Endothelial cell of umbilical vein (primary cell): ENCODE measurements at regions not wholly inside any gene's neighbourhood (a gene's known extent, or its start where the extent isn't known, plus 50 kb on each side); places are given as distances from the start of the nearest gene placed in this dataset.

Experiments used
- BruUV-seq: library from RNA; stranded (reverse); fragments of 400-500 nt; replicated peaks from 2 replicates; lab custom pipeline; 2021; lab: Mats Ljungman, UMichigan
- CTCF ChIA-PET: fragments of 300-600, 350-600 bp; sonication (Branson Sonifier 250); formaldehyde crosslinking; loops from one replicate; lab custom pipeline; 2021; ENCODE audit warnings: antibody characterized with exemption, inconsistent platforms; lab: Charles Lee
- POLR2A ChIA-PET: fragments of 300-600, 350-600 bp; sonication (Branson Sonifier 250); formaldehyde crosslinking; loops from one replicate; lab custom pipeline; 2021; ENCODE audit warnings: antibody characterized with exemption, inconsistent platforms; lab: Charles Lee
- DNase-seq: peaks from one replicate; pipeline ENCODE4 v3.0.0-alpha.2; 2011; ENCODE audit warnings: low read depth, low spot score
- FAIRE-seq: peaks from 2 replicates; lab custom pipeline; 2011; peaks lifted over from hg19 to GRCh38; lab: Jason Lieb, UNC
- H2AFZ ChIP-seq: 2 replicates; pipeline ENCODE4 v1.6.0; 2012; ENCODE audit warnings: low read depth, low read length, control low read depth, inconsistent platforms
- H3K27ac ChIP-seq: 2 replicates; pipeline ENCODE4 v1.5.1; 2011; ENCODE audit warnings: low read depth, mild to moderate bottlenecking, control low read depth, low read length, moderate library complexity; ENCODE audit not compliant: insufficient read depth
- H3K27me3 ChIP-seq, 2 experiments: 2 replicates each; pipeline versions ENCODE4 v1.6.0 to v1.6.1; 2011; ENCODE audit warnings: low read length in 2 of 2, mixed read lengths in 1 of 2; ENCODE audit not compliant: control insufficient read depth in 2 of 2, insufficient read depth in 2 of 2
- H3K36me3 ChIP-seq, 2 experiments: 2 replicates in 1 of 2; 3 replicates in 1 of 2; pipeline ENCODE4 v1.5.1; 2011; ENCODE audit warnings: low read length in 2 of 2, mild to moderate bottlenecking in 1 of 2, moderate library complexity in 1 of 2; ENCODE audit not compliant: control insufficient read depth in 2 of 2, insufficient read depth in 2 of 2; ENCODE audit errors: extremely low read depth in 1 of 2
- H3K4me1 ChIP-seq: 3 replicates; pipeline ENCODE4 v1.5.1; 2011; ENCODE audit warnings: mild to moderate bottlenecking, low read length; ENCODE audit not compliant: control insufficient read depth, insufficient read depth; ENCODE audit errors: extremely low read depth
- H3K4me2 ChIP-seq: 2 replicates; pipeline ENCODE4 v1.6.1; 2011; ENCODE audit warnings: low read length, control low read depth, mixed read lengths; ENCODE audit not compliant: insufficient read depth
- H3K4me3 ChIP-seq, 3 experiments: fragments of 200-600 bp in 1 of 3; sonication (generic), shearing (Covaris generic) in 1 of 3; replicated peaks in 1 of 3; 2 replicates each; pipeline ENCODE4 v1.5.1; 2011 to 2016; ENCODE audit warnings: control low read depth in 3 of 3, low read length in 3 of 3, mild to moderate bottlenecking in 2 of 3, inconsistent platforms in 1 of 3, low read depth in 1 of 3, moderate library complexity in 1 of 3; ENCODE audit not compliant: insufficient read depth in 1 of 3
- H3K79me2 ChIP-seq: 2 replicates; pipeline ENCODE4 v1.6.0; 2012; ENCODE audit warnings: low read length, inconsistent platforms; ENCODE audit not compliant: control insufficient read depth, insufficient read depth
- H3K9ac ChIP-seq: replicated peaks from 2 replicates; pipeline ENCODE3; 2011; ENCODE audit warnings: low read length, control low read depth; ENCODE audit not compliant: insufficient read depth; ENCODE audit errors: extremely low read depth
- H3K9me1 ChIP-seq: replicated peaks from 3 replicates; pipeline ENCODE4 v1.6.0; 2011; ENCODE audit warnings: mild to moderate bottlenecking, low read length; ENCODE audit not compliant: control insufficient read depth, insufficient read depth; ENCODE audit errors: extremely low read depth
- H3K9me3 ChIP-seq: replicated peaks from 2 replicates; pipeline ENCODE4 v1.5.1; 2012; ENCODE audit warnings: low read length, inconsistent platforms; ENCODE audit not compliant: control insufficient read depth, insufficient read depth
- H4K20me1 ChIP-seq: replicated peaks from 2 replicates; pipeline ENCODE3; 2011; ENCODE audit warnings: mild to moderate bottlenecking, low read length; ENCODE audit not compliant: control insufficient read depth, insufficient read depth; ENCODE audit errors: extremely low read depth
- FOS ChIP-seq: IDR thresholded peaks from 2 replicates; pipeline ENCODE4 v1.6.1; 2011; ENCODE audit warnings: mild to moderate bottlenecking, low read length, moderate library complexity, borderline replicate concordance; ENCODE audit not compliant: insufficient read depth
- JUN ChIP-seq: IDR thresholded peaks from 2 replicates; pipeline ENCODE4 v1.6.1; 2011; ENCODE audit warnings: borderline replicate concordance, low read depth; ENCODE audit not compliant: insufficient read length, insufficient read depth
- MYC ChIP-seq: IDR thresholded peaks from one replicate; pipeline ENCODE4 v1.6.1; 2011; ENCODE audit warnings: mild to moderate bottlenecking, low read depth, low read length
- POLR2A ChIP-seq: IDR thresholded peaks from 2 replicates; pipeline ENCODE4 v1.6.1; 2012; ENCODE audit warnings: low read depth, mild to moderate bottlenecking, control low read depth, low read length
- POLR2AphosphoS5 ChIP-seq: IDR thresholded peaks from 2 replicates; pipeline ENCODE4 v1.6.1; 2012; ENCODE audit warnings: low read depth, mild to moderate bottlenecking, control low read depth, low read length, moderate library complexity; ENCODE audit not compliant: insufficient read depth
- dilution Hi-C: fragments of 300-500 bp; cut with MboI; formaldehyde crosslinking; loops from one replicate; pipeline ENCODE4 v1.15.0; 2019; ENCODE audit warnings: low sequenced_read_pairs; ENCODE audit not compliant: extremely low pct_ligation_motif_present
- intact Hi-C: fragments of 100-400 bp; cut with micrococcal nuclease; formaldehyde crosslinking; loops from one replicate; pipeline ENCODE4 v1.10.0; 2022
- TF ChIP-seq, protein P1 (sequence below): IDR thresholded peaks from 2 replicates; pipeline ENCODE4 v1.6.1; 2011; ENCODE audit not compliant: insufficient read depth, insufficient read length
- TF ChIP-seq, protein P2 (sequence below), 2 donors: IDR thresholded peaks; 1 replicate in 1 of 2; 2 replicates in 1 of 2; pipeline ENCODE4 v1.5.1; 2011; ENCODE audit warnings: low read length in 2 of 2, mild to moderate bottlenecking in 2 of 2, moderate library complexity in 2 of 2, control low read depth in 1 of 2, inconsistent platforms in 1 of 2, low read depth in 1 of 2; ENCODE audit not compliant: insufficient read depth in 1 of 2; ENCODE audit errors: extremely low read depth in 1 of 2

DNA sequence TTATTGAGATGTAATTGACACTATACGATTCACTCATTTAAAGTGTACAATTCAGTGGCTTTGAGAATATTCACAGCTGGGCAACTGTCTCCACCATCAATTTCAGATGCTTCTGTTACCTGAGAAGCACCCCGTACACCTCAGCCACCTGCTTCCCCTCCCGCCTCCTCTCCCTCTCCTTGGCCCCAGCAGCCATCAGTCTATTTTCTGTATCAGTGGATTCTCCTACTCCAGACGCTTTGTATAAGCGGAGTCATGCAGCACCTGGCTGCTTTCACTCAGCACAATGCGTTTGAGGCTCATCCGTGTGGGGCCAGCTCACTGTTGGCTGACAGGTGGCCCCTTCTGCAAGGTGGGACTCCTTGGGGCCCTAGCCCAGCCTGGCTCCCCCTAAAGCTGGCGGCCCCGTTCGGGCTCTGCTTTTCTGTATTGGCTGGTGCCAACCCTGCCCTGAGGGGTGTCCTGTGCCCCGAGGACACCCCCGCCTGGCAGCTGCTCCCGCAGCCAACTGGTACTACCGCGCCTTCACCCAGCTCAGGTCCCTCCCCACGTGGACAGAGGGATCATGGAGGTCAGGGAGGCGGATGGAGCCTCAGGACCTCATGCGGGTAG, 124.4 kb upstream of the COL5A1 start:
- POLR2A ChIA-PET = no interaction called here

More for the DNA sequence above, 124.4 kb upstream of the COL5A1 start:
- TF ChIP-seq FOS (no peak), JUN (no peak), POLR2A (no peak), POLR2AphosphoS5 (no peak), MYC (no peak)
- TF ChIP-seq, protein P1, sequence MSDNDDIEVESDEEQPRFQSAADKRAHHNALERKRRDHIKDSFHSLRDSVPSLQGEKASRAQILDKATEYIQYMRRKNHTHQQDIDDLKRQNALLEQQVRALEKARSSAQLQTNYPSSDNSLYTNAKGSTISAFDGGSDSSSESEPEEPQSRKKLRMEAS = no peak
- TF ChIP-seq, protein P2, sequence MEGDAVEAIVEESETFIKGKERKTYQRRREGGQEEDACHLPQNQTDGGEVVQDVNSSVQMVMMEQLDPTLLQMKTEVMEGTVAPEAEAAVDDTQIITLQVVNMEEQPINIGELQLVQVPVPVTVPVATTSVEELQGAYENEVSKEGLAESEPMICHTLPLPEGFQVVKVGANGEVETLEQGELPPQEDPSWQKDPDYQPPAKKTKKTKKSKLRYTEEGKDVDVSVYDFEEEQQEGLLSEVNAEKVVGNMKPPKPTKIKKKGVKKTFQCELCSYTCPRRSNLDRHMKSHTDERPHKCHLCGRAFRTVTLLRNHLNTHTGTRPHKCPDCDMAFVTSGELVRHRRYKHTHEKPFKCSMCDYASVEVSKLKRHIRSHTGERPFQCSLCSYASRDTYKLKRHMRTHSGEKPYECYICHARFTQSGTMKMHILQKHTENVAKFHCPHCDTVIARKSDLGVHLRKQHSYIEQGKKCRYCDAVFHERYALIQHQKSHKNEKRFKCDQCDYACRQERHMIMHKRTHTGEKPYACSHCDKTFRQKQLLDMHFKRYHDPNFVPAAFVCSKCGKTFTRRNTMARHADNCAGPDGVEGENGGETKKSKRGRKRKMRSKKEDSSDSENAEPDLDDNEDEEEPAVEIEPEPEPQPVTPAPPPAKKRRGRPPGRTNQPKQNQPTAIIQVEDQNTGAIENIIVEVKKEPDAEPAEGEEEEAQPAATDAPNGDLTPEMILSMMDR (IDR thresholded peaks at IDR 0.05; ENCODE audit: extremely low read depth in 1 of 2, insufficient read depth in 1 of 2, low read depth in 1 of 2, low read length in 2 of 2) = no peak
- no peak overlapping the region for H2AFZ ChIP-seq
- H3K4me3 ChIP-seq = no peak overlapping the region
- no TSS peak for BruUV-seq
- no peaks in the 10 kb centered on the region for H4K20me1 ChIP-seq
- intact Hi-C loops = no loop called here
- FAIRE-seq = no peak
- no peaks in the 10 kb centered on the region for H3K79me2 ChIP-seq
- no peak overlapping the region for H3K27ac ChIP-seq
- H3K9ac ChIP-seq = no peak overlapping the region
- no peaks in the 10 kb centered on the region for H3K4me1 ChIP-seq
- no peaks in the 10 kb centered on the region for H3K36me3 ChIP-seq
- H3K27me3 ChIP-seq = peaks cover 0 to under 1% of the 10 kb centered on the region in 2 experiments
- no peaks in the 10 kb centered on the region for H3K9me1 ChIP-seq
- no peaks in the 10 kb centered on the region for H3K9me3 ChIP-seq
- CTCF ChIA-PET = no interaction called here
- no peak for DNase-seq
- H3K4me2 ChIP-seq = no peak overlapping the region
- dilution Hi-C loops = no loop called here
